Suppressor macrophage treated with lipopolysaccharide for 1 hour (primary cell): ENCODE measurements at regions not wholly inside any gene's neighbourhood (a gene's known extent, or its start where the extent isn't known, plus 50 kb on each side); places are given as distances from the start of the nearest gene placed in this dataset.

Experiments used
- DNase-seq, 3 donors: peaks; one replicate each; pipeline ENCODE4 v3.0.0-alpha.2; 2020 to 2022

GRCh38 chr2:180349809-180350208 is 342.7 kb upstream of the CWC22 start:
- no peak for DNase-seq

DNA sequence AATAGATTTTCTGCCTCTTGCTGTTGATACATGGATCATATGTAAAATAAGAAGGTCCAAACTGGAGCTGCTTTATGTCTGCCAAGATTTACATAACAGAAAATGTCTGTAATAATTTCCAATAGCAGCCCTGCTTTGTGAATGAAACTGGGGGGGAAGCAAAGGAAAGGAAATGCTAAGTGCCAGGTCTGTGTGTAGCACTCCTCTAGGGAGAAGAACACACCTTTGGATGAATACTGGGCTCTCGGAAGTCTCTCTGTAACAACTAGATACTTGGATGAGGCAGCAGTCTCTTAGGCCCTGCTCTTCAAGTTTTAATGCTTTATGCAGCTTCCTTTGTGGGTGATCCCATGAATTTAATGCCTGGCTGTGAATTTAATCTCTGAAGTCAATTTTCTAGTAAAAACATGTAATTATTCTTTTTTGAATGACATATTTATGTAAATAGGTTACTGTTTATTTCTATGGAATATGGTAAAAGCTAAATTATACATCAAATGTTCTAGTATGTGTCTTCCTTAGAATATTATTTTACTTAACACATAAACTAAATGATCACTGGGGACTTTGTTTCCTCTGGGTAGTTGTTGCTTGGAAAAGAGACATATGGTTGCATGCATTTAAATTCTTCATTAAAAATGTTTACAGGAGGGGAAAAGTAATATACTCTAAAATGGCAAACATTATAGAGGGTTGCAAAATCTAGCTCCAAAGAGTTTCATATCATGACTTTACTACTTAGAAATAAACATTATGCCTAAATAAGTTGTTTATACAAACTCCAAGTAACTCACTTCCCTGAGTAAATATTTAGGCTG is 336.6 kb upstream of the CWC22 start:
- no peak for DNase-seq

DNA sequence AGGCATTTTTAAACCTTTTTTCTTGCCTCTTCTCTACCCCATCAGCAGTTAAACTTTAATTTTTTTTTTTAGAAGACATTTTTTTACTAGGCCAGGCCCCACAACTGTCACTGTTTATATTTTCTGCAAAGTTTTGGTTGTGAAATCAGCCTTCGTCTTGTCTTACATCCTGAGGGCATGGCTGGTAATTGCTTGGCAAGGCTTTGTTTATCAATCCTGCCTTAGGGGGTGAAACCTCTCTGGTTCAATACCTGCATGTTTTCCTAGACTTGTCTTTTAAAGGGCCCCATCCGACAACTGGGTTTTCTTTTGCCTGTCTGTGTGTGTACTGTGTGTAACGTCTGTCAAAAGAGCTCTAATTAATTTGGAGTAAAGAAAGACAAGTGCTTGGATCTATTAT is 330.0 kb upstream of the CWC22 start:
- DNase-seq: no peak

DNA sequence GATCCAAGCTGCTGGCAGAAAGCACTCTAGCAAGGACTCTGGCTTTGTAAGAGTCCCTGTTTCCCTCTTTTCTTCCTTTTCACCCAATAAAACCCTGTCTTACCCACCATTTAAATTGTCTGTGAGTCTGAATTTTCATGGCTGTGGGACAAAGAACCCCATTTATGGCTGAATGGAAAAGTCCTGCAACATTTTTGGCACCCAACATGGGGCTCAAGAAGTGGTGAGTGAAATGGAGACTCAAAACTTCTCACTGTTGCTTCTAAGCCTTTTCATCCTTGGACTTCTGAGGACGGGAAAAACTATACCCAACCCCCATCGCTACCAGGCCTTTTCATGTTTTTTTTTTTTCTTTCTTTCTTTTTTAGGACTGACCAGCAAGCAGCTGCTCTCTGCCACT is 329.5 kb upstream of the CWC22 start:
- no peak for DNase-seq

DNA sequence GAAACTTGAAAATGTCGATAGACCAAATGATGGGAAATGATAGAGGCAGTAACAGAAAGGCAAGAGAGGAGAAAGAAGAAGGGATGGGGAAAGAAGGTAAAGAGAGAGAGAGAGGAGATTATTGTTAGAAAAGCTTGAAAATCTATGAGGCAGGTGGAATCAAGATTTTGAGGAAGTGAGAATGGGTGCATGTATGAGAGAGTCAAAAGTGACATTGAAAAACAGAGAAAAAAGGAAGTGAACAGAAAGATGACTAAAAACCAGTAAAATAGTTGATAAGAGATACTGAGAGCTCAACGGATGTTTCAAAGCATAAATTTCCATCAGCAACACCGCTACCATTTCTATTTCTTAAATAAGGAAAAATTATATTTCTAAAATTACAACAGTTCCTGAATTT is 327.4 kb upstream of the CWC22 start:
- DNase-seq: no peak

DNA sequence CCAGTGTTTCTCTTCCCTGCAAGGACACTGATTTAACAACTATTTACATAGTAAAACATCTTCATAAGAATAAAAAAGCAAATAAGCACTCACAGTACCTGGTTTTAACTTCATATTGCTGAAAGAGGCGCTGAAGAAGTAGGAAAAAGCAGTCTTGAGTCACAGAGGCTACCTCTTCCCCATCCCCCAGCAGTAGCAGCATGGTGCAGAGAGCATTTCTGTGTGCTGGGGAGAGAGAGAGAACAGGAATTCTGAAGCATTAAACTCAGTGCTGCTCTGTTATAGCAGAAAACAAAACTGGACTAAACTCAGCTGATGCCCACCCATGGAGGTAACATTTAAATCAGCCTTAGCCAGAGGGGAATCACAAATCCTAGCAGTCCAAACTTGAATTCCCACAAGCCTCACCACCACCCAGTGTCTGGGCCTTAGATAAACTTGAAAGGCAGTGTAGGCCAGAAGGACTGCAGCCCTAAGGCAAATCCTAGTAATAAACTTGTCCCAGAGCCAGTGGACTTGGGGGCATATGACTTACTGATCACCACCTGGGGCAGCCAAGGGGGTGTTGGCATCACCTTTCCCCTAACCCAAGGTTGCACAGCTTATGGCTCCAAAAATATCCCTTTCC is 321.8 kb upstream of the CWC22 start:
- no peak for DNase-seq

DNA sequence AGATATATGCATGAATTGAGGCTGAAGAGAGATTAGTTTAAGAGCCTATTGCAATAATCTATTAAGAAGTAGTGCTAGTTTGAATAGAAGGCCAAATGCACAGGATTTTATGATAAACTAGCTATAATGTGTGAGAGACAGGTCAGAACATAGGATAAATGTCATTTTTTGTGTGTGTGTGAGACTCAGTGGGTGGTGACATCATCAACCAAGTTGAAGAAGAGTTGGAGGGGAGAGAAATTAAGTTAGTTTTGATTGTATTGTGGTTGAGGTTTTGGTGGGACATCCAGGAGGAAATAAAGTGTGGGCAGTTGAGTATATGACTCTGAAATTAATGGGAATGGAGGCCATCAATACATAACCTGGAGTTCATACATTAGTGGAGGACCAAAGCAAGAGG is 320.1 kb upstream of the CWC22 start:
- DNase-seq: no peak

GRCh38 chr2:180325416-180326120 is 318.5 kb upstream of the CWC22 start:
- DNase-seq: no peak

GRCh38 chr2:180324182-180324581 is 317.1 kb upstream of the CWC22 start:
- no peak for DNase-seq

- no peak for DNase-seq
Measured at GRCh38 chr2:180322781-180323180, 315.7 kb upstream of the CWC22 start.

DNA sequence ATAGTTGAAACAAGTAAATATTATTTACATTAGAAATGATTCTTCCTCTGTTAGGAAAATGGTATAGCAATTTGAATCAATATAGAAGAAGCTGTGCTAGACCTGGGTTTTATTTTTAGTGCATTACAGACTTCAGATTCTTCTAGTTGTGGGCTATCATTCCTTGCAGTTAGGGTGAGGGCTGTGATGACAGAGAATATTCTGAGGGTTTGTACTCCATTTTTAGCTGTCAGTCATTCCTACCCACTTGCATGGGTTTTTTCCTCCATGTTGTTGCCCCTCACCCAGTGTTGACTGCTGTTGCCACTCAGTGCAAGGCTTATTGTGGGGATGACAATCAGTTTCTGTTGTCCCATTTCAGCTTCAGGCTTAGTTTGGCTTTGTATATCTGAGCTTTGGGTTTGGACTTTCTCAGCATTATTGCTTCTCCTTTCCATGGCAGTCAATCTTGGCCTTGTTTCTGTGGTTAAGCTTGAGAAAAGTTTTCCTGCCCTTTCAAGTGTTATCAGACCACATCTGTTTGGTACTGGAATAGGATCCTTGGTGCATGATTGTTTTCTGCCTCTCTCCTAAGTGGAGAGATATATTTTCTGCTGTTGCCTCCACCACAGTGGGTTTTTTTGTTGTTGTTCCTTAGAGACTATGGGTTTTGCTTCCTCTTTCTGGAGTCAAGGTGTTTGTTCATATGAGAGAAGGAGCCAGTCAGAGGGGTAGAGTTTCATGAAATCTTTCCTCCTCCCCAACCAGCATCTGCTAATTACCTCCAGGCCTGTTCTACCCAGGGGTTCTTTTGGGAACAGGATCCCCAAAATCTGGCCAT is 312.7 kb upstream of the CWC22 start:
- DNase-seq: no peak

- no peak for DNase-seq
Measured at GRCh38 chr2:180314086-180314485, 307.0 kb upstream of the CWC22 start.

- DNase-seq: no peak
Measured at GRCh38 chr2:180312542-180312941, 305.4 kb upstream of the CWC22 start.

- no peak for DNase-seq
Measured at GRCh38 chr2:180307096-180307495, 300.0 kb upstream of the CWC22 start.

DNA sequence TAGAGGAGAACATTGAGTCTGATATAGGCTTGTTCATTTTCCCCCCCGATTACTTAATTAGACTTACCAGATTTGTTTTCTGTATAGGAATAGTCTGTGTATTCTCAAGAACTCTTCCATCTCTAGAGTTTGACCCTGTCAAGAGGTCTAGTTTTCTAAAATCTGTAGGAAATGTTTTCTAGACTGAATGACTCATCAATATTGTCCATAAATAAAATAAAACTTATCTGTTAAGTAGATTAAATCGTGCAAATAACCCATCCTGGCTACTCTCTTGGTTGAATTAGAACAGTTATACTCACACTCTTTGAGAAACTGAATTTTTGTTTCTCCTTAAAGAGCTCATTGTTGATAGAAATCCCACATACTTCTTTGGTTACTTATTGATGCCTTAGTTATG is 299.2 kb upstream of the CWC22 start:
- no peak for DNase-seq

DNA sequence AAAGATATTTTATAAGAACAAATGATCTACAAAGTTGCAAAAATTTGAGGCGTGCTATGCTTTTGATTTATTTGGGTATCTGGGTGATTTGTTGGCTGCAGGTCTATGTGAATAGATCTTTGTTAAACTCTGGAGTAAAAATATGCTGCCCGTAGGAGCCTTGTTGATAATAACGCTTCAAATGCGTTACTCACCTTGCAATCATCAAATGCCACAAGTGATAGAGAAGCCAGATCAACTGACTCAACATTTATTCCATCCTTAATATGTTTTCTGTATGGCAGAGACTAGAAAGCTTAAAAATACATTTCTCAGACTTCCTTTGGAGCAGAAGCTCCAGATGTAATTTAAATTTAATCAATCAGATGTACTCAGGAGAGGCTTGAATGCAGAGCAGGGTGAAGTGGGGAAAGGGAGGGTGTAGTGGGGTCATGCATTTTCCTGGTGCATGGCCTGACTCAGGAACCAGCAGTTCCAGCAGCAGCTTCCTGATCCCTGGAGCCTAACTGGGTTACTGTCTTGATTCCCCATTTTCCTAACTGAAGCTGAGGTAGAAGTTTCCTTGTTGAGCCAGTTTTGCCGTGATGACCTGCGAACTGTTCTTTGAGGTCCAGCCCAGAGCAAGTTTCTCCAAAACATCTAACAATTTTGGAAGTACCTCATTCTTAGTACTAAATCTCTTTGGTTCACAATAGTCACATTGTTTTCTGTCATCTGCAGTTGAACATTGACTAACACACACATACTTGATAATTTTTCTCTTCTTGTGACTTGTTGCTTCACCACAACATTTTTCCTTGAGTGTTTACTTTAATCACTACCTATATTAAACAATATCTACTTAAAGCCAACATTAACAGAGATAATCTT is 284.7 kb upstream of the CWC22 start:
- DNase-seq: no peak

DNA sequence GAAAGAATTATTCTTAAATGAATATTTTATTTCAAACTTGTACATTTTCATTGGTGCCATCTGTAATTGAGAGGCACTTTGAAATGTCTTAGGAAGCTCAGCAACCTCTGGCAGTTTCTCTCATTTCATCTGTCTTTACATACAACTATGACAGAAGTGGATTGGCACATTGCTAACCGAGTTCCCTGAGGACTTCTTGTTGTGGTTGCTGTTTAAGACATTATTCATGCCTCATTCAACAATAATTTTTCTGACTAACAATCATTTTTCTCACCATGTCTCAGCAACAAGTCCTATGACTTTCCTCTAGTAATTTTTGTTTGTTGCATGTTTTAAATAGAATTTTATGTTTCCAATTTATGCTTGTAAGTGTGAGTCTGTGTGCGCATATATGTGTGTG is 284.0 kb upstream of the CWC22 start:
- DNase-seq: no peak

- no peak for DNase-seq
Measured at GRCh38 chr2:180289627-180290026, 282.5 kb upstream of the CWC22 start.

DNA sequence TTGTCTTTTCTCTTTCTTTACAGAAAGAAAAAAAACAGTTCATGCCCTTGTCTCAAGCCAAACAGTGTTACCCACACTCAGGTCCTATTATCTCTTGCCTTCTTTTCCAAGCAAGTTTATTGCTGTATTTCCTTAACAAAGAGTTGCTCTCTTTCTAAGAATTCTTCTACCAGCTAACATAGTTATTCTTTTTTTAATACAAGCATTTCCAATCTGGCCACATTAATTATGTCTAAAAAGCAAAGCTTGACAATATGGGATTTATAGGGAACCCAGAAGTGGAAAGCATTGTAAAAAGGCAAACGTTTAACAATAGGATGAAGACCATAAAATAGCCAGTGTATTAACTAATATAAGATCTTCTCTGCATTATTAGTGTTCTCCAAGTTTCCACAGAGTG is 272.5 kb upstream of the CWC22 start:
- no peak for DNase-seq

- no peak for DNase-seq
Measured at GRCh38 chr2:180276733-180277132, 269.6 kb upstream of the CWC22 start.

- DNase-seq: no peak
Measured at GRCh38 chr2:180268006-180268405, 260.9 kb upstream of the CWC22 start.

- DNase-seq: no peak
Measured at GRCh38 chr2:180261976-180262375, 254.9 kb upstream of the CWC22 start.
